KMS-11 (cell line): ENCODE measurements at regions not wholly inside any gene's neighbourhood (a gene's known extent, or its start where the extent isn't known, plus 50 kb on each side); places are given as distances from the start of the nearest gene placed in this dataset.
"Not testable (repeated sequence)": the region's sequence is repeated elsewhere in the genome, so short reads cannot be mapped to it uniquely, and the experiment has no call there.

Experiments used
- H2AFZ ChIP-seq: fragments of 200-600 bp; sonication (generic); 2 replicates; pipeline ENCODE4 v1.6.1; 2016; ENCODE audit warnings: antibody characterized with exemption, mixed run types, low read depth
- H3K27ac ChIP-seq: fragments of 200-600 bp; sonication (generic); 2 replicates; pipeline ENCODE4 v1.6.1; 2016; ENCODE audit warnings: mild to moderate bottlenecking, mixed run types
- H3K27me3 ChIP-seq: fragments of 200-600 bp; sonication (generic); 2 replicates; pipeline ENCODE4 v1.6.1; 2017; ENCODE audit warnings: mild to moderate bottlenecking, low read depth, mixed run types, moderate library complexity; ENCODE audit not compliant: insufficient read depth
- H3K36me3 ChIP-seq: fragments of 200-600 bp; sonication (generic); 2 replicates; pipeline ENCODE4 v1.6.1; 2017; ENCODE audit warnings: mild to moderate bottlenecking, mixed run types; ENCODE audit not compliant: insufficient read depth
- H3K4me1 ChIP-seq: fragments of 200-600 bp; sonication (generic); 2 replicates; pipeline ENCODE4 v1.6.1; 2016; ENCODE audit warnings: mild to moderate bottlenecking, low read depth, mixed run types; ENCODE audit not compliant: poor library complexity, severe bottlenecking
- H3K4me2 ChIP-seq: fragments of 200-600 bp; sonication (generic); 2 replicates; pipeline ENCODE4 v1.7.0; 2016; ENCODE audit warnings: mild to moderate bottlenecking, mixed run types
- H3K4me3 ChIP-seq: fragments of 200-600 bp; sonication (generic); IDR thresholded peaks from 2 replicates; pipeline ENCODE4 v1.6.1; 2017; ENCODE audit warnings: low read depth, low read length, mixed read lengths; ENCODE audit not compliant: insufficient read depth
- H3K79me2 ChIP-seq: fragments of 200-600 bp; sonication (generic); 2 replicates; pipeline ENCODE4 v1.6.1; 2016; ENCODE audit warnings: low read depth, mixed run types; ENCODE audit not compliant: insufficient read depth
- H3K9ac ChIP-seq: fragments of 200-600 bp; sonication (generic); 2 replicates; pipeline ENCODE4 v1.6.1; 2016; ENCODE audit warnings: mild to moderate bottlenecking, mixed run types
- H4K20me1 ChIP-seq: fragments of 200-600 bp; sonication (generic); 2 replicates; pipeline ENCODE4 v1.6.1; 2016; ENCODE audit warnings: mild to moderate bottlenecking, mixed run types; ENCODE audit not compliant: insufficient read depth
- TF ChIP-seq, protein P1 (sequence below): fragments of 200-600 bp; sonication (generic); conservative IDR thresholded peaks from 2 replicates; pipeline ENCODE4 v1.6.1; 2017; ENCODE audit warnings: low read depth, mild to moderate bottlenecking, antibody characterized with exemption, low read length, moderate library complexity, mixed read lengths

DNA sequence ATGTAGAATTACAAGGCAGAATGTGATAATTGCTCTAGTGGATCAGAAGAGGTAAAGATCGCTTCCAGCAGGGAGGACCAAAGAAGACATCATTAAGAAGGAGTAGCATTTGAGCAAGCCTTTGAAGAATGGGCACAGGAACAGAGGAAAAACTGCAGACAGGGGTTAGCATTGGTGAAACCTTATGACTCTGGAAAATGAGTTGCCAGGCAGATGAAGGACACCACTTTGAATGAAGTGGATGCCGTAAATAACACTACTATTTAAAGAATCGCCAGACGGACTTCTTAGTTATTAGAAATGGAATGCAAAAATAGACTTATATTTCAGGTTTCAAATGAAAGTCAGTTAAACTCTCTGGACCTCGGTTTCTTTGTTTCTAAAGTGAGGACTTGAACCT lies 727.7 kb downstream of the USP25 start:
- Histone ChIP-seq H3K9ac (no peak overlapping the region), H4K20me1 (no peaks in the 10 kb centered on the region), H2AFZ (no peak overlapping the region), H3K36me3 (no peaks in the 10 kb centered on the region), H3K79me2 (no peaks in the 10 kb centered on the region), H3K4me1 (peaks cover 56% of the 10 kb centered on the region), H3K27ac (peak overlapping the region; percentile 15; the same call in 1 of the 2 replicates), H3K4me2 (peak overlapping the region; percentile 33), H3K4me3 (no peak overlapping the region), H3K27me3 (no peaks in the 10 kb centered on the region)
- TF ChIP-seq, protein P1, sequence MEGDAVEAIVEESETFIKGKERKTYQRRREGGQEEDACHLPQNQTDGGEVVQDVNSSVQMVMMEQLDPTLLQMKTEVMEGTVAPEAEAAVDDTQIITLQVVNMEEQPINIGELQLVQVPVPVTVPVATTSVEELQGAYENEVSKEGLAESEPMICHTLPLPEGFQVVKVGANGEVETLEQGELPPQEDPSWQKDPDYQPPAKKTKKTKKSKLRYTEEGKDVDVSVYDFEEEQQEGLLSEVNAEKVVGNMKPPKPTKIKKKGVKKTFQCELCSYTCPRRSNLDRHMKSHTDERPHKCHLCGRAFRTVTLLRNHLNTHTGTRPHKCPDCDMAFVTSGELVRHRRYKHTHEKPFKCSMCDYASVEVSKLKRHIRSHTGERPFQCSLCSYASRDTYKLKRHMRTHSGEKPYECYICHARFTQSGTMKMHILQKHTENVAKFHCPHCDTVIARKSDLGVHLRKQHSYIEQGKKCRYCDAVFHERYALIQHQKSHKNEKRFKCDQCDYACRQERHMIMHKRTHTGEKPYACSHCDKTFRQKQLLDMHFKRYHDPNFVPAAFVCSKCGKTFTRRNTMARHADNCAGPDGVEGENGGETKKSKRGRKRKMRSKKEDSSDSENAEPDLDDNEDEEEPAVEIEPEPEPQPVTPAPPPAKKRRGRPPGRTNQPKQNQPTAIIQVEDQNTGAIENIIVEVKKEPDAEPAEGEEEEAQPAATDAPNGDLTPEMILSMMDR = no peak

DNA sequence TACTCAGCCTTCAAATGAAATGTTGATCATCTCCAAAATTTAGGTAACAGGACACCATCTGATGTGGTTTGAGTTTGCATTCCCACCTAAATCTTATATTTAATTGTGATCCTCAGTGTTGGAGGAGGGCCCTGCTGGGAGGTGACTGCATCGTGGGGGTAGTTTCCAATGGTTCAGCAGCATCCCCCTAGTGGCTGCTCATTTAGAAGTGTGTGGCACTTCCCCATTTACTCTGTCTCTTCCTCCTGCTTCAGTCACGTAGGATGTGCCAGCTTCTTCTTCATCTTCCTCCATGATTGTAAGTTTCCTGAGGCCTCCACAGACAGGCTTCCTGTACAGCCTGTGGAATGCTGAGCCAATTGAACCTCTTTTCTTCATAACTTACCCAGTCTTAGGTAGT lies 731.2 kb downstream of the USP25 start:
- Histone ChIP-seq H3K27me3 (no peaks in the 10 kb centered on the region), H3K79me2 (no peaks in the 10 kb centered on the region), H3K27ac (no peak overlapping the region), H3K9ac (no peak overlapping the region), H4K20me1 (no peaks in the 10 kb centered on the region), H2AFZ (no peak overlapping the region), H3K36me3 (no peaks in the 10 kb centered on the region), H3K4me3 (no peak overlapping the region), H3K4me2 (no peak overlapping the region), H3K4me1 (peaks cover 23% of the 10 kb centered on the region)
- TF ChIP-seq, protein P1 = peak; percentile 34; the same call in 1 of the 2 replicates

DNA sequence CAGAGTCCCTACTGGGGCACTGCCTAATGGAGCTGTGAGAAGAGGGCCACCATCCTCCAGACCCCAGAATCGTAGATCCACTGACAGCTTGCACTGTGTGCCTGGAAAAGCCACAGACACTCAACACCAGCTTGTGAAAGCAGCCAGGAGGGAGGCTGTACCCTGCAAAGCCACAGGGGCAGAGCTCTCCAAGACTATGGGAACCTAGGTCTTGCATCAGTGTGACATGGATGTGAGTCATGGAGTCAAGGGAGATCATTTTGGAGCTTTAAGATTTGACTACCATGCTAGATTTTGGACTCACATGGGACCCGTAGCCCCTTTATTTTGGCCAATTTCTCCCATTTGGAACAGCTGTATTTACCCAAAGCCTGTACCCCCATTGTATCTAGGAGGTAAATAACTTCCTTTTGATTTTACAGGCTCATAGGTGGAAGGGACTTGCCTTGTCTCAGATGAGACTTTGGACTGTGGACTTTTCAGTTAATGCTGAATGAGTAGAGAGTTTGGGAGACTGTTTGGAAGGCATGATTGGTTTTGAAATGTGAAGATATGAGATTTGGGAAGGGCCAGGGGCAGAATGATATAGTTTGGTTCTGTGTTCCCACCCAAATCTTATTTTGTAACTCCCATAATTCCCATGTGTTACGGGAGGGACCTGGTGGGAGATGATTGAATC lies 734.6 kb downstream of the USP25 start:
- not testable (repeated sequence) for H3K79me2 ChIP-seq, H3K4me2 ChIP-seq, H3K4me3 ChIP-seq, H4K20me1 ChIP-seq, H2AFZ ChIP-seq, H3K9ac ChIP-seq, H3K27me3 ChIP-seq, H3K36me3 ChIP-seq, H3K27ac ChIP-seq, H3K4me1 ChIP-seq

DNA sequence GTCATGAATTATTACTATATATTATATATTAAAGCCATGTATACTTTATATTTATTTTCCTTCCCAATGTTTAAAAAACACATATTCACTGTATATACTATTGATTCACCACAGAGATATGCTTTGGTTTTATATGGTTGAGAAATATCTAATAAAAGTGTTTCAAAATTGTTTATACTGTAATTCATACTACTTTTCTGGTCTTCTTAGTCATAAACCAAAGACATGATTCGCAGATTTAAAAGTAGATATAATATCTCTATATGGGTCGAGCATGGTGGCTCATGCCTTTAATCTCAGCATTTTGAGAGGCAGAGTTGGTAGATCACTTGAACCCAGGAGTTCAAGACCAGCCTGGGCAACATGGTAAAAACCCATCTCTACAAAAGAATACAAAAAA lies 738.4 kb downstream of the USP25 start:
- Histone ChIP-seq H3K4me3 (no peak overlapping the region), H4K20me1 (no peaks in the 10 kb centered on the region), H3K79me2 (no peaks in the 10 kb centered on the region), H3K4me2 (no peak overlapping the region), H3K36me3 (no peaks in the 10 kb centered on the region), H2AFZ (no peak overlapping the region), H3K9ac (no peak overlapping the region), H3K27me3 (no peaks in the 10 kb centered on the region), H3K4me1 (peaks cover 4% of the 10 kb centered on the region), H3K27ac (no peak overlapping the region)
- TF ChIP-seq, protein P1 = no peak

DNA sequence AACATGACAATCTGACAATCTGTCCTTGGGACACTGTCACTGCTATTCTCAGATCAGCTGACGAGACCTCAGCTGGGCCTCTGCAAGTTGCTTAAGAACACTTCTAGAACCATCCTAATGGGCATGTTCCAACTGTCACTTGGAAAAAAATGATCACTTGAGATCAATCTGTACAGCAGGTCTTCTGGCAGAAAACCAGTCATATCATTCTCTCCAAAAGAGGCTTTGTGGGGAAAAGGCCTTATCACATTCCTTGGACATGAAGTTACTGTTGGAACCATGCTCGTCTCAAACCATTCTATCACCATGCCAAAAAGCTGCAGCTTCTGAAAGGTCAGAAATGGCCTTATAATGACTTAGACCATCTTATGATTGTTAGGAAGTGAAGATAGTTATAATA lies 744.2 kb downstream of the USP25 start:
- Histone ChIP-seq H3K4me1 (peaks cover 17% of the 10 kb centered on the region), H3K9ac (no peak overlapping the region), H3K4me2 (no peak overlapping the region), H3K36me3 (no peaks in the 10 kb centered on the region), H3K4me3 (no peak overlapping the region), H3K27ac (no peak overlapping the region), H4K20me1 (no peaks in the 10 kb centered on the region), H3K79me2 (no peaks in the 10 kb centered on the region), H3K27me3 (no peaks in the 10 kb centered on the region), H2AFZ (no peak overlapping the region)
- TF ChIP-seq, protein P1 = no peak
